HL-60 (cell line): ENCODE measurements at regions not wholly inside any gene's neighbourhood (a gene's known extent, or its start where the extent isn't known, plus 50 kb on each side); places are given as distances from the start of the nearest gene placed in this dataset.

Experiments
- GABPA ChIP-seq: IDR thresholded peaks from 2 replicates; pipeline ENCODE4 v1.6.1; 2012; ENCODE audit warnings: low read depth
- POLR2AphosphoS5 ChIP-seq: IDR thresholded peaks from 2 replicates; pipeline ENCODE4 v1.6.1; 2012; ENCODE audit warnings: low read depth
- SPI1 ChIP-seq: IDR thresholded peaks from 2 replicates; pipeline ENCODE4 v1.6.1; 2012; ENCODE audit warnings: low read depth, mild to moderate bottlenecking, borderline replicate concordance
- TF ChIP-seq, protein P1 (sequence below): IDR thresholded peaks from one replicate; pipeline ENCODE4 v1.5.1; 2011; ENCODE audit warnings: low read length, control low read depth, inconsistent platforms; ENCODE audit not compliant: insufficient read depth
- TF ChIP-seq, protein P2 (sequence below): IDR thresholded peaks from 2 replicates; pipeline ENCODE4 v1.6.1; 2012; ENCODE audit warnings: low read depth; ENCODE audit not compliant: insufficient replicate concordance

GRCh38 chr20:63062188-63063140 is 55.7 kb upstream of the BHLHE23 start:
- TF ChIP-seq, protein P1, sequence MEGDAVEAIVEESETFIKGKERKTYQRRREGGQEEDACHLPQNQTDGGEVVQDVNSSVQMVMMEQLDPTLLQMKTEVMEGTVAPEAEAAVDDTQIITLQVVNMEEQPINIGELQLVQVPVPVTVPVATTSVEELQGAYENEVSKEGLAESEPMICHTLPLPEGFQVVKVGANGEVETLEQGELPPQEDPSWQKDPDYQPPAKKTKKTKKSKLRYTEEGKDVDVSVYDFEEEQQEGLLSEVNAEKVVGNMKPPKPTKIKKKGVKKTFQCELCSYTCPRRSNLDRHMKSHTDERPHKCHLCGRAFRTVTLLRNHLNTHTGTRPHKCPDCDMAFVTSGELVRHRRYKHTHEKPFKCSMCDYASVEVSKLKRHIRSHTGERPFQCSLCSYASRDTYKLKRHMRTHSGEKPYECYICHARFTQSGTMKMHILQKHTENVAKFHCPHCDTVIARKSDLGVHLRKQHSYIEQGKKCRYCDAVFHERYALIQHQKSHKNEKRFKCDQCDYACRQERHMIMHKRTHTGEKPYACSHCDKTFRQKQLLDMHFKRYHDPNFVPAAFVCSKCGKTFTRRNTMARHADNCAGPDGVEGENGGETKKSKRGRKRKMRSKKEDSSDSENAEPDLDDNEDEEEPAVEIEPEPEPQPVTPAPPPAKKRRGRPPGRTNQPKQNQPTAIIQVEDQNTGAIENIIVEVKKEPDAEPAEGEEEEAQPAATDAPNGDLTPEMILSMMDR = no peak
- TF ChIP-seq GABPA (no peak), POLR2AphosphoS5 (no peak), SPI1 (no peak)
- TF ChIP-seq, protein P2, sequence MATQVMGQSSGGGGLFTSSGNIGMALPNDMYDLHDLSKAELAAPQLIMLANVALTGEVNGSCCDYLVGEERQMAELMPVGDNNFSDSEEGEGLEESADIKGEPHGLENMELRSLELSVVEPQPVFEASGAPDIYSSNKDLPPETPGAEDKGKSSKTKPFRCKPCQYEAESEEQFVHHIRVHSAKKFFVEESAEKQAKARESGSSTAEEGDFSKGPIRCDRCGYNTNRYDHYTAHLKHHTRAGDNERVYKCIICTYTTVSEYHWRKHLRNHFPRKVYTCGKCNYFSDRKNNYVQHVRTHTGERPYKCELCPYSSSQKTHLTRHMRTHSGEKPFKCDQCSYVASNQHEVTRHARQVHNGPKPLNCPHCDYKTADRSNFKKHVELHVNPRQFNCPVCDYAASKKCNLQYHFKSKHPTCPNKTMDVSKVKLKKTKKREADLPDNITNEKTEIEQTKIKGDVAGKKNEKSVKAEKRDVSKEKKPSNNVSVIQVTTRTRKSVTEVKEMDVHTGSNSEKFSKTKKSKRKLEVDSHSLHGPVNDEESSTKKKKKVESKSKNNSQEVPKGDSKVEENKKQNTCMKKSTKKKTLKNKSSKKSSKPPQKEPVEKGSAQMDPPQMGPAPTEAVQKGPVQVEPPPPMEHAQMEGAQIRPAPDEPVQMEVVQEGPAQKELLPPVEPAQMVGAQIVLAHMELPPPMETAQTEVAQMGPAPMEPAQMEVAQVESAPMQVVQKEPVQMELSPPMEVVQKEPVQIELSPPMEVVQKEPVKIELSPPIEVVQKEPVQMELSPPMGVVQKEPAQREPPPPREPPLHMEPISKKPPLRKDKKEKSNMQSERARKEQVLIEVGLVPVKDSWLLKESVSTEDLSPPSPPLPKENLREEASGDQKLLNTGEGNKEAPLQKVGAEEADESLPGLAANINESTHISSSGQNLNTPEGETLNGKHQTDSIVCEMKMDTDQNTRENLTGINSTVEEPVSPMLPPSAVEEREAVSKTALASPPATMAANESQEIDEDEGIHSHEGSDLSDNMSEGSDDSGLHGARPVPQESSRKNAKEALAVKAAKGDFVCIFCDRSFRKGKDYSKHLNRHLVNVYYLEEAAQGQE = no peak
